NCI-H345 treated with DMSO at 0.1 percent for 48 hours (cell line): ENCODE measurements at regions not wholly inside any gene's neighbourhood (a gene's known extent, or its start where the extent isn't known, plus 50 kb on each side); places are given as distances from the start of the nearest gene placed in this dataset.

ENCODE experiments used
- DNase-seq: peaks from one replicate; lab custom pipeline; 2025; ENCODE audit not compliant: unreplicated experiment; lab: John Stamatoyannopoulos, UW

- peak; percentile 16 for DNase-seq
These were observed 56.1 kb upstream of the SLC35G4 start for GRCh38 chr18:11553098-11553940.

- no peak for DNase-seq
These were observed 60.4 kb upstream of the SLC35G4 start for GRCh38 chr18:11548916-11549551.

GRCh38 chr18:11548396-11548795, 61.0 kb upstream of the SLC35G4 start:
- DNase-seq, result no peak

GRCh38 chr18:11544060-11544633, 65.2 kb upstream of the SLC35G4 start:
- DNase-seq, result no peak

GRCh38 chr18:11541179-11541578, 68.2 kb upstream of the SLC35G4 start:
- no peak for DNase-seq

GRCh38 chr18:11533942-11534496, 75.4 kb upstream of the SLC35G4 start:
- DNase-seq, result no peak

- no peak for DNase-seq
These were observed 75.9 kb upstream of the SLC35G4 start for GRCh38 chr18:11533513-11533890.

GRCh38 chr18:11532758-11533512, 76.5 kb upstream of the SLC35G4 start:
- no peak for DNase-seq

DNA sequence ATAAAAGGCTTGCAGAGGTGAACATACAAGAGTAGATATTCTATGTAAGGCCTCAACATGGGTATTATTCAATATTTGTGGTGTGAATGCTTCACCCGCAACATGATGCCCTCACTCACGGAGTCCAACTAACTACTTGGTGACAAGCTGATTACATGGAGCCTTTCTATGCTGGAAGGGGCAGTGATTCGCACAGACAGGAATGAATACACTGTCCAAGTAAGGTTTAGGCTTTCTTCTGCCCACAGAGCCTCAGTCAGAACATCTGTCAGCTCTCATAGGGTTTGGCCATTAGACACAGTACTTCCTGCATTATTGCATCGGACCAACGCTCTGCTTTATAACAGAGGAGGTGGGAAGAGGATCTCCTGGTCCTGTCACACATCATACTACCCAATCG, 80.3 kb upstream of the SLC35G4 start:
- DNase-seq, result no peak

DNA sequence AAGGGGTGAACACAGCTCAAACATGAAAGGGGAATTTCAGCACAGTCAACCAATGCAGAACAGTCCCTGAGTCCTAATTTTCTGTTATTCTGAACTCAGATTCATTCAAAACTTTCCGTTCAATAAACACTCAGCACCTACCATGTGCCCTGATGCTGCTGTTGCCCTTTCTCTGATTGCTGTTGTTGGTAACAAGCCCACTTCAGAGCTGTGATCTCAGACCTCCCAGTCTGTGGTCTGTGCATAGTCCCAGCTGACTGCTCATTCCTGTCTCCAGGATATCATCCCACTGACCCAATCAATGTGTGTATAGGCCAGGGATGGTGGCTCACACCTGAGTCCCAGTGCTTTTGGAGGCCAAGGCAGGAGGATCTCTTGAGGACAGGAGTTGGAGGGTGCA, 82.7 kb upstream of the SLC35G4 start:
- DNase-seq, result no peak

GRCh38 chr18:11523804-11524203, 85.6 kb upstream of the SLC35G4 start:
- DNase-seq, result no peak

GRCh38 chr18:11522992-11523391, 86.4 kb upstream of the SLC35G4 start:
- DNase-seq, result no peak

DNA sequence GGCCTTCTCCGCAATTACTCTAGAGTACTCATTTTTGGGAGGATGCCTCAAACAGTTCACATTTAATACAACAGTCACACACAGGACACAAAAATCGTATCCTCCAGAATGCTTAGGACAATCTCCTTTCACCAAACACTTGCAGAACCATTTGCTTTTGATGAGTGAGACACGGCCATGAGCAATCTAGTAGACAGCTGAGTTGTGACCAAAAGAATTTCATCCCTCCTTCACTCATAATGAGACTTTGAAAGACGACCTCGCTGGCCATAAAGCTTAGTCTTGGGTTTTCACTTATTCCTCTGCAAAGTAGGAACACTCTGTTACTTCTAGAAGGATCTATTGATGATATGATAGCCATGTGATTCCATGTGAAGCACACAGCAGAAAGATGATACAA, 87.5 kb upstream of the SLC35G4 start:
- DNase-seq, result no peak

GRCh38 chr18:11520536-11520935, 88.9 kb upstream of the SLC35G4 start:
- no peak for DNase-seq

GRCh38 chr18:11518788-11519685, 90.4 kb upstream of the SLC35G4 start:
- peak; percentile 10 for DNase-seq

DNA sequence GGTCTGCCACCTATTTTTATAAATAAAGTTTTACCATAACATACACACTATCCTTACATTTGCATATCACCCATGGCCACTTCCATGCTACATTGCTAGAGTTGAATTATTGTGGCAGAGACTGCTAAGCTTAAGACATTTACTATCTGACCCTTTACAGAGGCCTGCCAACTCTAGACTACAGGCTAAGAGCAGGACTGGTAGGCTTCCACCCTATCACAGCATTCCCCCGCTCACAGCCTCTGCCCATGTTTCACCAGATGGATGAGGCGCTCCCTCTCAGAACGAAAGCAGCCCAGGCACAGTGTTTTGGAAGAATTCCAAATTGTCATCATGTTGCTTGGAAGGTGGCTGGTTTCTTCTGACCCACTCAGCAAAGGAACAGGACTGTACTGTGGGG, 91.7 kb upstream of the SLC35G4 start:
- DNase-seq, result no peak

DNA sequence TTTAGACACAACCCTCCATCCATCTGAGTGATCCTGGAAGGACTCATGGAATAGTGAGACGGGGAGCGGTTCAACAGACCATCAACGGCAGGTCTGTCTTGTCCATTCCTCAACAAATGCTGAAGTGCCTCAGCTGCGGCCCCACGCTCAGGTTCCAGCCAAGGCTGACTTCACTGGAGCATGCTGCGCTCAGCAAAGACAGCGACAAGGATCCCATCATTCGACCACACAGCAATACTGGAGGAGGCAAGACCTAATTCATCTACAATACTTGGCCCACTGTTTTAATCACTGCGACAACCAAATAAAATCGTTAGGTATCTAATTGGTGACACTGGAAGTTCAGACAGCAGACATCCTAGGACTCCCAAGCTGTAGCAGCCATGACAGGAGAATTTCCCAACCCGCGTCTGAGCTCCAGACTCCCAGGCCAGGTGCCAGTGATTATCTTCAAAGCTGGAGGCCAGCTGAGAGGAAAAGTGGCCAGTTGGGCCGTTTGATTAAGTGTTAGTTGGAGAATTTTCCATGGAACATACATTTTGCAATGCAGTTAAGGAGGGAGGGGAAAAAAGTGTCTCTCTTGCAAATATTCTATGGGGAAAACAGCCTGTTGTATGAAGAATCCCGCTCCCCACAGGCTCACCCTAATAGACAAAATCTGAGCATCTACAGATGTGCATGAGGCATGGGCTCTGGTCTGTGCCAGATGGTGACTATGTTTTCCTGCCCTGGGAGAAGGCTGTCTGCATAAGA, 92.5 kb upstream of the SLC35G4 start:
- no peak for DNase-seq

DNA sequence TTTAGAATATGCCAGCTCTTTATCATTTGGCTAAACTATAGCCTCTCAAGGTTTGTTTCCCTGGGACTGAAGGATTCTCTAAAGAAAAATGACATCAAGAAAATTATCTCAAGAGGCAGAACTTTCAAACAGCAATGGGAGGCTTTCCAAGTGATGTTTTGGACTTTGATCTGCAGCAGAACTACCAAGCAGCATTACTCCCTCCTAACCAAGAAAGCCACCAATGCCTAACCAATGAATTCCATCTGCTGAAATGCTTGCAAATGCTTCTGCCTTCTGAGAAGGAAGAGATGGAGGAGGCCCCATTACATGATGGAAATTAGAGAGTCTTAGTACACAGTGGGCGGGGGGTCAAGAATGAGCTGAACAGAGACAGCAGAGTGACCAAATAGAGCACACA, 95.1 kb upstream of the SLC35G4 start:
- DNase-seq, result no peak
